ENCODE measurements at regions not wholly inside any gene's neighbourhood (a gene's known extent, or its start where the extent isn't known, plus 50 kb on each side); places are given as distances from the start of the nearest gene placed in this dataset.
"Not testable (repeated sequence)": the region's sequence is repeated elsewhere in the genome, so short reads cannot be mapped to it uniquely, and the experiment has no call there.

GRCh38 chr17:64784353-64785010 is 122.4 kb upstream of the SMURF2 start:
- no peak for DNase-seq

DNA sequence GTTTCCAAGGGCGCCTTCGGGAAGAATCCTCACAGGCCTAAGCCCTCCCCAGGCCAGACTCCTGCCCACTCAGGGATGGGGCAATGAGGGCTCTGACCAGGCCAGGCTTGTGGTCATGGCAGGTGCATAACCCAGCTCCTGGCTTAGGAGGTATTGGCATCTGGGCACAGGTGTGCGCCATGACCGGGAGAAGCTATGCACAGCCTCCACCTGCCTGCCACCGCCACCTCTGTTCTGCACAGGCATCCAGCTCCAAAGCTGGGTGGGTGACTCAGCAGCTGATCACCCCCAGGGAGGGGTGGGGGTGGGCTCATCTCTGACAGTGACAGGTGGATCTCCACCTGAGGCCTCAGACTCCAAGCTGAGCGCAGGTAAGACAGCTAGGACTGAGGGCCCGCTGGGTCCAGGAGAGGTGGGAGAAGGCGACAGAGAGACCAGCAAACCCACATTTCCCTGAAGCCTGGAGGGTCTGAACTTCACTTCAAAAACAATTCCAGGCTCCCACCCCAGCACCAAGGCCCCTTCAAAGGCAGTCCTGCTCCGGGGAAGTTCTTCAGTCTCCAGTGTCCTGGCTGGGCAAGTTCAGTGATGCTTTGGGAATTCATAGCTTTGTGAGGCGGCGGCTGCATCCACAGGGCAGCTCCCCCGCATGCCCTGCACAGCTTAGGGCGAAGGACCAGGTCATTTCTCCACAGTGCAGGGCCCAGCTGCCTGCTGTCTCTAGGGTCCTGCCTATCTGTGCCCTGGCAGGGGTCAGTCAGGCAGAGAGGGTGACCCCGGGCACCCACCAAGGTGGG is 121.6 kb upstream of the SMURF2 start:
- DNase-seq, result no peak

DNA sequence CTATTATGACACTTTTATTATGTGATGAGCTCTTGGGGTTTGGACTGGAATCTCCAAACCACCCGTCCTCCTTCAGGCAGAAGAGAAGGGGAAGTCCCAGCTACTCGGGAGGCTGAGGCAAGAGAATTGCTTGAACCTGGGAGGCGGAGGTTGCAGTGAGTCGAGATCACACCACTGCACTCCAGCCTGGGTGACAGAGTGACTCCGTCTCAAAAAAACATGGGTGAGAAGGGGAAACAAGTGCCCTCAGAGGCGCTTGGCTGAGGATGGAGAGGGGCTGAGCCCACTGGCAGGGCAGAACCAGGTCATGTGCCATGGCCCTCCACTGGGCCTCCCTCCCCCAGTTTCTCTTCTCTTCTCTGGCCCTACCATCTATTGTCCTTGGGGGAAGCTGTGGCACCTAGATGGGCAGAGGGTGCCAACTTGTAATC is 120.9 kb upstream of the SMURF2 start:
- DNase-seq, result no peak

DNA sequence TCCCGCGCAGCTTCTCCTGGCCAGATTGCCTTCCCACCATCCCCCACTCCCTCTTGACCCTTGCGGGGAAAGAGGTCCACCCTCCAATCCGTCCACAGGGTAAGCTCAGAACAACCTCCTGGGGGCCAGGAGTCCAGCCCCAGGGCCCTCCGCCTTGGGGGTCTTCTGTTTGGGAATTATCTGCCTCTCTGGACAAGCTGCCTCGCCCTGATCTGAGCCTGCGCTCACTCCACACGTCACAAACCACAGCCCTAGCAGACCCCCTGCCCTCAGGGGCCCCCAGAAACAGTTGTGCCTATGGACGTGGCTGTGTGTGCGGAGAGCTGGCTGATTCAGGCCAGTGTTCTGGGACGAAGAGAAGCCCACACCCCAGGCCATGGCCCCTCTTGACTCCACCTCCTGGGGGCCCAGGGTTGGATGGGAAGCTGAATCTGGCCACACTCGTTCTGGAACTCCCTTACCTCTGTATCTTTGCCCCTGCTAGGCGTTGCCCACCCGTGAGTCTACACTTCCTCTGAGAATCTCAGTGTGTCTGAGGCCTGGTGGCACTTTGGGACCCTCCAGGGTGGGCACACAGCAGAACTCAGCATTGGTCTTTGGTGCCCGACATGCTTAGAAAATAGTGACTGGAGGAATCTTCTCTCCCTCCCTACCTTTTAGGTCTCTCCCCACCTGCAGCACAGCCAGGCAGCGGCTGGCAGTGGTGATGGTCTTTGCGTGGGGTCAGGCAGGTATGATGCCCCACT is 119.9 kb upstream of the SMURF2 start:
- DNase-seq, result no peak

DNA sequence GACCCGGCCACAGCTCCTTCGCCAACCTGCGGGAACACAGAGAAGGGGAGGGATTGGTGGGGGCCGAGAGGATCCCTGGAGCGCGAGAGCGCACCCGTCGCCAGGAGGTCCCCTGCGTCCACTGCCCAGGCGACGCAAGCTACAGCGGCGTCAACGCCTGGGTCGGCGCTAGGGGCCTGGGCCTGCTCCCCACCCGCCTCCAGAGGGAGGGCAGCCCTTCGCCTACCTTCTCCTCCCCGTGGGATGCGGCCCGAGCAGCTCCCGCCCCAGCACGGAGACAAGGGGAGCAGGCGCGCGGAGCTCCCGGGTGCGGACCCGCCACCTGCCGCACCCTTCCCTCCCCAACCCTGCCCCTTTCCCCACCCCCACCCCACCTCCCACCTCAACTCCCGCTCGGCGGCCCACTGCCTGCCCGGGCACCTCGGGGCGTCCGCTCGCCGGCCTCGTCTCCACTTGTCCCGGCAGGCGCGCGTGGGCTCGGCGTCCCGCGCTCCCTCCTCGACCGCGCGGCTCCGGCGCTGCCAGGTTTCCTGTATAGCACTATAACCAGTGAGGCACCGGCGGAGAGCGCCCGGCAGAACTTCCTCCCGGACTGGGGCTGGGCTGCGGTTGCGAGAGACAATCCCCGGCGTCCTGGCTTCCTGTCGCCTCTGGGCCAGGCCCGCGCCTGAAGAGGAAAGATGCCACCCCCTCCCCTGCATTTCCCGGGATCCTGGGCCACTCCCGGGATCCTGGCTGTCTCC is 119.1 kb upstream of the SMURF2 start:
- DNase-seq, result peak; percentile 44

GRCh38 chr17:64780096-64781013 is 118.2 kb upstream of the SMURF2 start:
- peak; percentile 78 for DNase-seq

GRCh38 chr17:64779376-64780095 is 117.4 kb upstream of the SMURF2 start:
- DNase-seq, result no peak

DNA sequence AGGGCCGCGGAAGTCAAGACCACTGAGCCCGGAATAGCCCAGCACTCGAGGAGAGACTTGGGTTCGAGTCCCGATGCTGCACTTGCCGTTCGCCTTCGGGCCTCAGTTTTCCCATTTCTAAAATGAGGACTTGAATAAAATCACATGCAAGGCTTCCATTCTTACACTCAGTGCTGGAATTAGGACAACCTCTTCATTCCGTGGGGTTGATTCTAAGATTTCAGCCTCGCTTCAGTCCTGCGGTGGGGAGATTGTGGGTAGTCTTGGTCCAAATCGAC is 116.9 kb upstream of the SMURF2 start:
- DNase-seq, result not testable (repeated sequence)

- no peak for DNase-seq
Observed at GRCh38 chr17:64778240-64779097, 116.4 kb upstream of the SMURF2 start.

- no peak for DNase-seq
Observed at GRCh38 chr17:64777415-64778239, 115.5 kb upstream of the SMURF2 start.

- DNase-seq, result peak; percentile 65
Observed at GRCh38 chr17:64776720-64777414, 114.8 kb upstream of the SMURF2 start.

- no peak for DNase-seq
Observed at GRCh38 chr17:64775701-64776570, 113.8 kb upstream of the SMURF2 start.

GRCh38 chr17:64774888-64775540 is 112.9 kb upstream of the SMURF2 start:
- DNase-seq, result no peak

DNA sequence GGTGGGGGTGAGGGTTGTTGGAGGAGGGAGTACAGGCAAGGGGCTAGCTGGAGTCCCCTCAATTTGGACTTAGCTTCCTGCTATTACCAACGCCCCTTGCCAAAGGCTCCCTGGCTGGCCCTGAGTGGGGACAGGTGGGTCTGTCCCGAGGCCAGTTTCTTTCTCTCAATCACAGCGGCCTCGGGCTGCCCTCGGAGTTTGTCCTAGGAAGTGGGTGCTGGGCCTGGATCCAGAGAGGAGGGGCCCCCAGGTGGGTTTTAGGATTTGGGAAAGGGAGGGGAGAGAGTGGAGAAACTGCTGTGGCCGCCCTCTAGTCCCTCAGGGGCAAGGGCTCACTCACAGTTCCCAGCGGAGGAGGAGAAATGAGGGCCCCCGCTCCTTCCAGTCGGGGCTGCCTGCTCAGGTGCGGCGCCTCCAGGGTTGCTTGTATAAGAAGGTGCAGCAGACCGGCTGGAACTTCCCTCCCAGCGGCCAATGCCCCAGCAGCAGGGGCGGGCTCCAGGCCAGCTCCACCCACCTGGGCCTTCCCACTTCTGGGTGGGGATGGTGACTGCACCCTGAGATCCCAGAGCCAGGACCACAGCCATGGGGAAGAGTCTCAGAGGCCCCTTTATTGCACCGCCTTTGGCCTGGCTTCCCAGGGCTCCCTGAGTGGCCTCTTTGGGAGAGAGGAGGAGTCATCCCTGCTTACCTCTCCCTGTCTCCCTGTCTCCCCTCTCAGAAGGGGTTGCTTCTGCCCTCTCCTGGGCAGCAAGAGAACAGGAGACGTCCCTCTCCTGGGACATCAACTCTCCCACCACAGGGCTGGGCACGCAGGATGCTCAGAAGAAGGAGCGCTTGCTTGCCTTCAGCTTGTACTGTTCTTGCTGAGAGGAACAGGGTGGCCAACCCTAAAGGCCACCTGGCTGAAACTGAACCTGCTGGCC is 112.0 kb upstream of the SMURF2 start:
- DNase-seq, result no peak

GRCh38 chr17:64773386-64773835 is 111.3 kb upstream of the SMURF2 start:
- DNase-seq, result no peak

- DNase-seq, result no peak
Observed at GRCh38 chr17:64772845-64773299, 110.8 kb upstream of the SMURF2 start.
